CD4-positive, alpha-beta T cell (primary cell): ENCODE measurements at regions not wholly inside any gene's neighbourhood (a gene's known extent, or its start where the extent isn't known, plus 50 kb on each side); places are given as distances from the start of the nearest gene placed in this dataset.

Experiments
- ATAC-seq: fragments of 200-7000 bp; cut with Tn5 transposase; one replicate; pipeline ENCODE4 v1.10.0; 2022; ENCODE audit warnings: mild to moderate bottlenecking; ENCODE audit not compliant: poor library complexity
- CTCF ChIA-PET: fragments of 350-600 bp; sonication (Branson Sonifier 250); formaldehyde crosslinking; loops from one replicate; lab custom pipeline; 2021; ENCODE audit warnings: antibody characterized with exemption, inconsistent platforms; lab: Charles Lee
- POLR2A ChIA-PET: fragments of 350-600 bp; sonication (Branson Sonifier 250); formaldehyde crosslinking; loops from one replicate; lab custom pipeline; 2021; ENCODE audit warnings: antibody characterized with exemption, inconsistent platforms; lab: Charles Lee
- DNase-seq, 14 experiments: peaks; one replicate each; pipeline ENCODE4 v3.0.0-alpha.2; 2013 to 2020; ENCODE audit warnings: mixed read lengths in 2 of 14
- H3K27ac ChIP-seq, 2 donors: one replicate each; pipeline versions ENCODE4 v1.5.1 to v1.7.0; 2013; ENCODE audit warnings: low read length in 2 of 2, low read depth in 1 of 2, mild to moderate bottlenecking in 1 of 2
- H3K27me3 ChIP-seq, 2 experiments: 1 replicate in 1 of 2; 2 replicates in 1 of 2; pipeline versions ENCODE4 v1.6.1 to v1.7.0; 2013; ENCODE audit warnings: low read length in 2 of 2, control low read depth in 1 of 2, mild to moderate bottlenecking in 1 of 2, moderate library complexity in 1 of 2; ENCODE audit not compliant: insufficient read depth in 2 of 2, control insufficient read depth in 1 of 2
- H3K36me3 ChIP-seq: one replicate; pipeline ENCODE4 v1.6.1; 2013; ENCODE audit warnings: low read length, control low read depth; ENCODE audit not compliant: insufficient read depth
- H3K4me1 ChIP-seq: one replicate; pipeline ENCODE4 v1.6.1; 2013; ENCODE audit warnings: low read length, control low read depth; ENCODE audit not compliant: insufficient read depth
- H3K4me3 ChIP-seq: one replicate; pipeline ENCODE4 v1.5.1; 2013; ENCODE audit warnings: mild to moderate bottlenecking, low read length, moderate library complexity
- H3K9me3 ChIP-seq, 2 experiments: 1 replicate in 1 of 2; 2 replicates in 1 of 2; pipeline versions ENCODE4 v1.6.1 to v1.7.0; 2013; ENCODE audit warnings: low read length in 2 of 2, mild to moderate bottlenecking in 2 of 2, control low read depth in 1 of 2, moderate library complexity in 1 of 2; ENCODE audit not compliant: control insufficient read depth in 1 of 2, insufficient read depth in 1 of 2
- H3K27ac Mint-ChIP-seq: one replicate; pipeline ENCODE4 v1.8.0; 2020; ENCODE audit warnings: mixed read lengths
- H3K27me3 Mint-ChIP-seq: one replicate; pipeline ENCODE4 v1.8.0; 2021; ENCODE audit warnings: mixed read lengths
- H3K36me3 Mint-ChIP-seq: one replicate; pipeline ENCODE4 v1.8.0; 2021; ENCODE audit warnings: low read depth, mixed read lengths
- H3K4me1 Mint-ChIP-seq: one replicate; pipeline ENCODE4 v1.8.0; 2021; ENCODE audit warnings: low read depth, mixed read lengths
- H3K4me3 Mint-ChIP-seq: one replicate; pipeline ENCODE4 v1.8.0; 2020; ENCODE audit warnings: mild to moderate bottlenecking, mixed read lengths
- H3K9me3 Mint-ChIP-seq: one replicate; pipeline ENCODE4 v1.8.0; 2020; ENCODE audit warnings: mixed read lengths
- intact Hi-C, 2 experiments: fragments of 100-400 bp; cut with DNase I in 1 of 2; cut with micrococcal nuclease in 1 of 2; formaldehyde crosslinking; loops; one replicate each; pipeline versions ENCODE4 v1.15.1 to v1.9.0; 2023 to 2025; cut with DNase I, micrococcal nuclease
- TF ChIP-seq, protein P1 (sequence below): fragments of 200-600 bp; IDR thresholded peaks from one replicate; pipeline ENCODE4 v1.8.0; 2022; ENCODE audit warnings: antibody characterized with exemption, mild to moderate bottlenecking

DNA sequence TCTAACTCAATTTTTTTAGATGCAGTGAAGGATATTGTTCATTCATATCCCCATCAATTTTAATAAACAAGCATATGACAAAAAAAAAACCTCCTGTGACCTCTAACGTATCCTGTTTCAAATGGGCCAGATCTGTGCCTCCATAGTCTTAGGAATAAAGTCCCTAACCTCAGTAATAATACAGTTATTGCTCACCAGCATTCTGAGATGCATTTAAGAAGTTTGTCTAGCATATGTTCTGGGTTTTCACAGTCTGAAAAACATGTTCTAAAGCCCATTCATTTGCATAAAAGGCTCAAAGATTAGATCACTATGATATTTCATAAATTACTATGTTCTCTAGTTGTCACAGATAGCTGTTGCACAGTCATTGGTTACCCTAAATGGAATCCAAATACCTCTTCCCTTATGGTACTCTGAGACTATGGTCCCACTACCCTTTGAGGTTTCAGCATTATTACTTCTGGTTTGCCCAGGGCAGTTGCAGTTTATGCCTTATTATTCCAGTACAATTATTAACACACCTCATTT lies 190.1 kb downstream of the ZIC4 start:
- Histone ChIP-seq H3K27ac (no peak overlapping the region), H3K27me3 (no peaks in the 10 kb centered on the region), H3K36me3 (no peaks in the 10 kb centered on the region), H3K4me1 (no peaks in the 10 kb centered on the region), H3K9me3 (no peaks in the 10 kb centered on the region), H3K4me3 (no peak overlapping the region)
- ChIA-PET POLR2A (no interaction called here), CTCF (no interaction called here)
- Mint-ChIP-seq H3K4me3 (no peak overlapping the region), H3K27ac (no peak overlapping the region), H3K27me3 (no peaks in the 10 kb centered on the region), H3K4me1 (no peaks in the 10 kb centered on the region), H3K36me3 (no peaks in the 10 kb centered on the region), H3K9me3 (peaks cover 2% of the 10 kb centered on the region)
- no peak for ATAC-seq
- TF ChIP-seq, protein P1, sequence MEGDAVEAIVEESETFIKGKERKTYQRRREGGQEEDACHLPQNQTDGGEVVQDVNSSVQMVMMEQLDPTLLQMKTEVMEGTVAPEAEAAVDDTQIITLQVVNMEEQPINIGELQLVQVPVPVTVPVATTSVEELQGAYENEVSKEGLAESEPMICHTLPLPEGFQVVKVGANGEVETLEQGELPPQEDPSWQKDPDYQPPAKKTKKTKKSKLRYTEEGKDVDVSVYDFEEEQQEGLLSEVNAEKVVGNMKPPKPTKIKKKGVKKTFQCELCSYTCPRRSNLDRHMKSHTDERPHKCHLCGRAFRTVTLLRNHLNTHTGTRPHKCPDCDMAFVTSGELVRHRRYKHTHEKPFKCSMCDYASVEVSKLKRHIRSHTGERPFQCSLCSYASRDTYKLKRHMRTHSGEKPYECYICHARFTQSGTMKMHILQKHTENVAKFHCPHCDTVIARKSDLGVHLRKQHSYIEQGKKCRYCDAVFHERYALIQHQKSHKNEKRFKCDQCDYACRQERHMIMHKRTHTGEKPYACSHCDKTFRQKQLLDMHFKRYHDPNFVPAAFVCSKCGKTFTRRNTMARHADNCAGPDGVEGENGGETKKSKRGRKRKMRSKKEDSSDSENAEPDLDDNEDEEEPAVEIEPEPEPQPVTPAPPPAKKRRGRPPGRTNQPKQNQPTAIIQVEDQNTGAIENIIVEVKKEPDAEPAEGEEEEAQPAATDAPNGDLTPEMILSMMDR: no peak
- intact Hi-C loops: no loop called here
- no peak for DNase-seq

DNA sequence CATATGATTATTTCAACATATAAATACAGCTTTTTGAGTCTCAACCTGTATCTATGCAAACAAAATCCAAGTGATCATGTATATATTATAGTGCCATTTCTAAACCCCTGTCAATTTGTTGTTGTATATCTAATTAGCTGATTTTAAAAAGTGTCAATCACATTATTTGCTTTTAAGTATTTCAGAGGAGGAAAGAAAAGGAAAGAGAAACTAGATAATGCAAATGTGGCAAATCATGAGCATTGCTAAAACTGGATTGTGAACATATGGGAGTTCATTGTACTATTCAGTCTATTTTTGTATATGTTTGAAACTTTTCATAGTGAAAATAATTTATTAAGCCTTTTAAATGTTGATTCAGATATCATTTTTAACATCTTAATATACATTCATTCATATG lies 190.7 kb downstream of the ZIC4 start:
- H3K36me3 ChIP-seq: no peaks in the 10 kb centered on the region
- H3K9me3 ChIP-seq: no peaks in the 10 kb centered on the region
- ChIA-PET POLR2A (no interaction called here), CTCF (no interaction called here)
- no peaks in the 10 kb centered on the region for H3K27me3 ChIP-seq
- no peak for DNase-seq
- no peaks in the 10 kb centered on the region for H3K4me1 ChIP-seq
- no peaks in the 10 kb centered on the region for H3K36me3 Mint-ChIP-seq
- no peak overlapping the region for H3K4me3 ChIP-seq
- no peaks in the 10 kb centered on the region for H3K4me1 Mint-ChIP-seq
- no peak overlapping the region for H3K27ac ChIP-seq
- ATAC-seq: no peak
- intact Hi-C loops: no loop called here
- TF ChIP-seq, protein P1: no peak
- no peak overlapping the region for H3K27ac Mint-ChIP-seq
- H3K27me3 Mint-ChIP-seq: no peaks in the 10 kb centered on the region
- no peak overlapping the region for H3K4me3 Mint-ChIP-seq
- peaks cover 2% of the 10 kb centered on the region for H3K9me3 Mint-ChIP-seq

GRCh38 chr3:147213633-147214032 lies 192.7 kb downstream of the ZIC4 start:
- Mint-ChIP-seq H3K27me3 (no peaks in the 10 kb centered on the region), H3K4me3 (no peak overlapping the region), H3K4me1 (no peaks in the 10 kb centered on the region), H3K27ac (no peak overlapping the region), H3K9me3 (peaks cover 5% of the 10 kb centered on the region), H3K36me3 (no peaks in the 10 kb centered on the region)
- TF ChIP-seq, protein P1: no peak
- ATAC-seq (no peak), DNase-seq (no peak)
- Histone ChIP-seq H3K4me3 (no peak overlapping the region), H3K27ac (no peak overlapping the region), H3K36me3 (no peaks in the 10 kb centered on the region), H3K9me3 (no peaks in the 10 kb centered on the region), H3K27me3 (no peaks in the 10 kb centered on the region), H3K4me1 (no peaks in the 10 kb centered on the region)
- ChIA-PET CTCF (no interaction called here), POLR2A (no interaction called here)
- intact Hi-C loops: no loop called here
